Umbilical cord (tissue), 1 donor: ENCODE measurements at regions not wholly inside any gene's neighbourhood (a gene's known extent, or its start where the extent isn't known, plus 50 kb on each side); places are given as distances from the start of the nearest gene placed in this dataset.
"Not testable (repeated sequence)": the region's sequence is repeated elsewhere in the genome, so short reads cannot be mapped to it uniquely, and the experiment has no call there.

Experiments used
- DNase-seq: peaks from one replicate; pipeline ENCODE4 v3.0.0-alpha.2; 2015; ENCODE audit warnings: low spot score

DNA sequence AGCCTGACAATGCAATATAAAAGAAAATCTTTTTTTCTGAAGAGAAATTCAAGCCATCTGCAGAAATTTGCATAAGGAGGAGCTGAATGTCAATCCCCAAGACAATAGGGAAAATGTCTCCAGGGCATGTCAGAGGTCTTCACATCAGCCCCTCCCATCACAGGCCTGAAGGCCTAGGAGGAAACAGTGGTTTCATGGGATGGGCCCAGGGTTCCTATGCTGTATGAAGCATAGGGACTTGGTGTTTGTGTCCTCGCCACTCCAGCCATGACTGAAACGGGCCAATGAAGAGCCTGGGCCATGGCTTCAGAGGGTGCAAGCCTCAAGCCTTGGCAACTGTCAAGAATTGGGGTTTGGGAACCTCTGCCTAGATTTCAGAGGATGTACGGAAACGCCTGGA, 883.5 kb downstream of the UQCRFS1 start:
- DNase-seq, result no peak

GRCh38 chr19:28327905-28328304, 885.0 kb downstream of the UQCRFS1 start:
- no peak for DNase-seq

DNA sequence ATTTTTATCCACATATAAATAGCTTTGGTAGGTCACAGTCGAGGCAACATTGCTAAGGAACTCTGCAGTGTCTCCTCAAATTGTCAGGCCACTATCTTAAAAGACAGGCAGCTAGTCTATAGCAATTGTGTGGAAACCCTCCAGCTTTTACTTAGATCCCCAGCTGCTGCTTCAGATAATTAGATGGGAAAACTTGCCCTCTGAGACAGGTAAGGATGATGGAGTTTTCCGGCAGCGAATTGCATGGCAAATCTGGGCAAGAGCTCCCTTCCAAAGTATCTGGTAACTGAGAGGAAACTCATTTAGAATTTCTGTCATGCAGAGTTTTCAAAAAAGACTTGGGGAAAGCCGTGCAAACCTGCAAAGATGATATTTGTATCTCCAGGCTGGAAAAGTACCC, 886.2 kb downstream of the UQCRFS1 start:
- no peak for DNase-seq

DNA sequence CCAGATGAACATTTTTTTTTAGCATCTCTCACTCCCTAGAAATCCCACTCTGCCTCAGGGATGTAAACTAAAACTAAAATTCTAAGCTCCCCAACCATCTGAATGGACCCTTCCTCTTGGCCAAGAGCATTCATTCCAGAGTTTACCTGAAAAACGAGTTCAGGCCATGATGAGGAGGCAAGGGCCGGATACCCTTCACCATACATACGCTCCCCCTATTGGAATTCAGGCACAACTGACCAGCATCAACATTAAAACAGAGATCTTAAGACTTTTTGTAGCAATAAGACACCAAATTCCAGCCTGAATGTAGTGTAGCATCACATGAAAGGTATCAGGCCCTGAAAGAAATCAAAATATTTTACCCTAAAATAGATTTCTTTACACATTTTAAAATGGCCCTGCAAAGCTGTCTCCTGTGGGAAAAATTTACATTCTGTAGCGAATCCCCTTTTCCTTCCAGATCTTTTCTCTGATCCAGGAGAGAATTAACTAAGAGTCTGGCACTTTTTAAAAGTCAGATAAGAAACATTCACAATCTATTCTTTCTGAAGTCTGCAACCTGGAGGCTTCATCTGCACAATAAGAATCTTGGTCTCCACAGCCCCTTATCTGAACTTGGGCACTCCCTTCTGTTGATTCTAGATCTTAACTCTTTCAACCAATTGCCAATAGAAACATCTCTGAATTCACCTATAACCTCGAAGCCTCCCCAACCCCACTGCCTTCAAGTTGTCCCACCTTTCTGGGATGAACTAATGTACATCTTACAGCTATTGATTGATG, 888.5 kb downstream of the UQCRFS1 start:
- no peak for DNase-seq

DNA sequence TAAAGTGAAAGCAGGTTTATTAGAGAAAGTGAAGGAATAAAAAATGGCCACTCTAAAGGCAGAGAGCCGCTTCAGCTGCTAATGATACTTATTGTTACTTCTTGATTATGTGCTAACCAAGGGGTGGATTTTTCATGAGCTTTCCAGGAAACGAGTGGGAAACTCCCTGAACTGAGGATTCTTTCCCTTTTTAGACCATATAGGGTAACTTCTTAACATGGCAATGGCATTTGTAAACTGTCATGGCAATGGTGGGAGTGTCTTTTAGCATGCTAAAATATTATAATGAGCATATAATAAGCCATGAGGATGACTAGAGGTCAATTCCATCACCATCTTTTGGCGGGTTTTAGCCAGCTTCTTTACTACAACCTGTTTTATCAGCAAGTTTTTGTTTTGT, 890.0 kb downstream of the UQCRFS1 start:
- DNase-seq, result no peak

DNA sequence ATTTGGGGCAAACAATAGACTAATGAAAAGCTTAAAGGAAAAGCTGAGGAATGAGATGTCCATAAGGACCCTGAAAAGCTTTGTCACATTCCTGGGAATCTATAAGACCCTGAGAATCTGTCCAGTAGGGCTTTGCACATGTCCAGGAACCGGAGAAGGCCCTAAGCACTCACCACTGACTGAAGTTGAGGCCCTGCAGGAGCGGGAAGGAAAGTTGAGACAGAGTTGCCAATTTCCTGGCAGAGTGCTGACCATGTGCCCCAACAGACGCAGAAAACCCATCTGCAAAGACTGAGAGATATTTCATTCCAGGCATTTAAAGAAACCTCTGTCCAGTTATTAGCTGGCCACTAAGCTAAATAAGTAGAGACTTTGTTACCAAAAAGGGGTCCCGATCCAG, 890.5 kb downstream of the UQCRFS1 start:
- no peak for DNase-seq

DNA sequence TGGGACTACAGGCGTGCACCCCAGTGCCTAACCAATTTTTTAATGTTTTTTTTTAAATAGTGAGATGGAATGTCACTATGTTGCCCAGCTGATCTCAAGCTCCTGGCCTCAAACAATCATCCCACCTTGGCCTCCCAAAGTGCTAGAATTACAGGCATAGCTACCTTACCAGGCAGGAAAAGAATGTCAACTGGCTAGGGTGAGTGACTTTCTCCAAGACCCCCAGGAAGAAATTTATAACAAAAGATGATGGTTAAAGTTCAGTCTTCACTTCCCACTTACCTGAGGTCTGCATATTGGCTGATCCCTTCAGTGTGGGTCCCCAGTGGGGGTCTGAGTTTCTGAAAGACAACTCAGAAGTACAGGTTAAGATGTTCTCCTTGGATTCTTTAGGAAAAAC, 893.0 kb downstream of the UQCRFS1 start:
- no peak for DNase-seq

DNA sequence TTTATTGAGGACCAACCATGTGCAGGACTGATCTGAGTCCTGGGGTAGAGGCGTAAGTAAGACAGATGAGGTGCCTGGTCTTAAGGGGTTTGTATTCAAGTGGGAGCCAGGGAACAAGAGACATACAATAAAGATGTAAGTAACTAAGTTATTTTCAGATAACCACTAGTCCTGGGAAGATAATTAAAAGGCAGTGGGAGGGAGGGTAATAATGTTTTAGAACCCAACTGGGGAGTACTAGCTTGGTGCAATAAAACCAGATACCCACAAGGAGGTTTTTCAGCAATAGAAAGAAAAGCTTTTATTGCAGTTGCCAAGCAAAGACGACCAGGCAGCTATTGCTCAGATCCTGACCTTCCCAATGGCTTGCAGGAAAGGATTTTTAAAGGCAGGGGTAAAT, 893.7 kb downstream of the UQCRFS1 start:
- no peak for DNase-seq

GRCh38 chr19:28318469-28319179, 894.3 kb downstream of the UQCRFS1 start:
- DNase-seq, result no peak

- no peak for DNase-seq
Measured at GRCh38 chr19:28316464-28316863, 896.5 kb downstream of the UQCRFS1 start.

GRCh38 chr19:28314756-28315155, 898.2 kb downstream of the UQCRFS1 start:
- no peak for DNase-seq

DNA sequence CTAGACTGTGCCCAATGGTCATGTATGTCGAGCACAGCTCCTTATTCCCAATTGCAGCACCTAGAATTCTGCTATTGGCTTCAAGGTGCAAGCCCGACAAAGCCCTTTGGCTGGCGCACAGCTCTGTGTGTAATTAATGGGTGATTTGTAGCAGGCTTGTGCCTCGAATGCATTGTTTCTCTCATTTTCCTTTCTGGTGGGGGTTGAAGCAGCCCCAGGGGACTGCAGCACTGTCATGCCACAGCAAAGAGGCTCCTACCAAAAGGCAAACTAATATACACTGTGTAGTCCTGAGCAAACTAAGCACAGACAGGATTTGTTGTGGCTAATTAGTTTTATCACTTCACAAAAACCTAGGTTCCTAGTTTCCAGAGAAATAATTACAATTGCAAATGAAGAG, 898.7 kb downstream of the UQCRFS1 start:
- DNase-seq, result no peak

DNA sequence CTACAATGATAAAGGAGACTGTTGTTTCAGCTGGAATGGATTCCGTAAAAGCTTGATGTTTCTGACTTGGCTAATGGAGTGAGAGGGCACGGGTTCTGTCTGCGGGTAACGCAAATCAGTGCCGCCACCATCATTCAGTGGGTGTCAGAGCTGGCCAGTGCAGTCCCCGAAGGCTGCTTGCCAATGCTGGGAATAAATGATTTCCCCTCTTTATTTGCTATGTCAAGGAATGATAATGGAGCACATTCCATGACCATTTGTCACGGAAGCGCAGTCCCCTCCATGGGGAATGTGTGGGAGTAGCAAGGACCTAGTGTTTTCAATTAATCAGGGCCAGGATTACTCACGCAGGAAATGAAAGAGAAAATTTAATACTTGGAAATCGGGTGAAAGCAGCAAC, 899.3 kb downstream of the UQCRFS1 start:
- no peak for DNase-seq

- no peak for DNase-seq
Measured at GRCh38 chr19:28312269-28312668, 900.7 kb downstream of the UQCRFS1 start.

GRCh38 chr19:28310829-28311228, 902.1 kb downstream of the UQCRFS1 start:
- DNase-seq, result not testable (repeated sequence)

- no peak for DNase-seq
Measured at GRCh38 chr19:28309070-28309469, 903.9 kb downstream of the UQCRFS1 start.

- no peak for DNase-seq
Measured at GRCh38 chr19:28307963-28308362, 905.0 kb downstream of the UQCRFS1 start.

- DNase-seq, result no peak
Measured at GRCh38 chr19:28307487-28307886, 905.5 kb downstream of the UQCRFS1 start.

DNA sequence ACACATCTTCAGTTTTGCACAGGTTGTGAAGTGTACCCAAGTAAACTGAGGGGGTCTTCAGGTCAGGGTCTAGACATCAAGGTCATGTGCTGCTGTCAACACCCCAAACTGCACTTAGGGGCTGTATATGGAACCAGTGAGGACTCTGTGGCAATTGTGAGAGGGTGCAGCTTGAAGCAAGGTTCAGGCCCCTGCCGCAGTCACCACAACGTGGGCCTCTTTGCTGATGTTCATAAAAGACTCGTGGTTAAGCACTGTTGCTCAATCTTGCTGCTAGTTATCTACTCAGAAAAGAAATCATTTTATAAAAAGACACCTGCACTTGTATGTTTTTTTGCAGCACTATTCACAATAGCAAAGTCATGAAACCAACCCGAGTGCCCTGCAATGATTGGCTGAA, 907.4 kb downstream of the UQCRFS1 start:
- DNase-seq, result no peak

GRCh38 chr19:28303502-28303901, 909.4 kb downstream of the UQCRFS1 start:
- no peak for DNase-seq

GRCh38 chr19:28301961-28302360, 911.0 kb downstream of the UQCRFS1 start:
- no peak for DNase-seq

DNA sequence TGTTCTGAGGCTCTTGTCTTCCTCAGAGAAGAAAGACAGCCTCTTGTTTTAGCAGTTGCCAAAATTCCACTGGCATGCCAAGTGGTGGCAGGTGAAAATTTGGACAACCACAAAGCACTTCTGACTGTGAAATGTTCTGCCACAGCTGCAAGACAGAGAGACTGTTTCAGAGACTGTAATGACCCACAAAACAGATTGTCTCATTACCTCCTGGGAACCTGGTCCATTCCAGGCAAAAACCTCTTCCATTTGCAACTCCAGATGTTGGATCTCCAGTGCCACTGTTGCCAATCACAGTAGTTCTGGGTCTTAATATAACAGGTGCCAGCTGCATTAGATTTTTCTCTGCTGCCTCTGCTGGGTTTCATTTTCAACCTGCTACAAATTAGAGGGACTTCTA, 911.5 kb downstream of the UQCRFS1 start:
- DNase-seq, result no peak

- no peak for DNase-seq
Measured at GRCh38 chr19:28299649-28300048, 913.3 kb downstream of the UQCRFS1 start.
